ENCODE measurements at regions not wholly inside any gene's neighbourhood (a gene's known extent, or its start where the extent isn't known, plus 50 kb on each side); places are given as distances from the start of the nearest gene placed in this dataset.

DNA sequence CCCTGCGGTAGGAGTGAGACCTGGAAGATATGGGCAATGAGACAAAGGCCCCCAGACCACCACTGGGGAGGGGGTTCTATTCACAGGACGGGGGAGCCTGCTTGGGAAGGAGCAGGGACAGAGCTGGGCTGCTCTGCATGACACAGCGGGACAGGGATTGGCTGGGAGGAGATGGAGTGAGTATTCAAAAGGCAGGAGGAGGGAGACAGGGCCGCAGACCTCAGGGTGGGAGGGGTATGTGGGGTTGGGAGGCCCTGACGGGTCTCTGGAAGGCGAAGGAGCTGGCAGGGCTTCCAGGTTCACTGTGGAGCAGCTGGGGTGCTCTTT lies 60.8 kb upstream of the RPS6KA2 start:
- DNase-seq = no peak

DNA sequence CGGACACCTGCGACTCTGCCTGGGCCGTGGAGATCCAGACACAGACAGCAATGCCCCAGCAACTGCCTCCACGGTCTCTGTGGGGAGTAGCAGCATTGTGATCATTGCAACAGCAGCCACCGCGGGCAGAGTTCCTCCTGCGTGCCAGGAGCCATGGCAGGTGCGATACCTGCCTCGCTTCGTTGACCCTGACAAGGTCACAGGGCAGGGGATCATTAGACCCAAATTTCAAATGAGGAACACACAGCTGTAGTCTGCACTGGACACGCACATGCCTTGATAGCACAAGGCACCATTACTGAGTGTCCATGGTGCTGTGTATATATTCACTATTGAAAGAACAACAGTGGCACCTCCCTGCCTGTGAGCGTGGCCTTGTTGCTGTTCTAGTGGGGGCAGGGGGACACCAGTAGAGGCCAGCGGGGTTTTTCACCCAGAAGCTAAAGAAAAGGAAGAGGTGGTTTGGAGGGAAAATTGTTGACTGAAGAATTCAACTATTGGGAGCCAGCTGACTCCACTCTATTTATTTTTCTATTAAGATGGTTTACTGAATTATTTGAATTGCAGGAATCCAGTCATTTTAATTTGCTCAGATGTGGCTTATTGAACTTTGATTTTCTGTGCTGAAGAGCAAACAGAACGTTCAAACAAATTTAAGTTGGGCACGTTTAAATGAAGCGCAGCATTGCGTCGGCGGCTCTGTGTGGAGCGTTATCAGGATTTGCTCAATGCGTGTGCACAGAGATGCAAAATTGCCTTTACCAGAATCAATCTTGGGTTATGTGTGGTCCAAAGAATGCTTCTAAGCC lies 60.2 kb upstream of the RPS6KA2 start:
- DNase-seq = no peak

DNA sequence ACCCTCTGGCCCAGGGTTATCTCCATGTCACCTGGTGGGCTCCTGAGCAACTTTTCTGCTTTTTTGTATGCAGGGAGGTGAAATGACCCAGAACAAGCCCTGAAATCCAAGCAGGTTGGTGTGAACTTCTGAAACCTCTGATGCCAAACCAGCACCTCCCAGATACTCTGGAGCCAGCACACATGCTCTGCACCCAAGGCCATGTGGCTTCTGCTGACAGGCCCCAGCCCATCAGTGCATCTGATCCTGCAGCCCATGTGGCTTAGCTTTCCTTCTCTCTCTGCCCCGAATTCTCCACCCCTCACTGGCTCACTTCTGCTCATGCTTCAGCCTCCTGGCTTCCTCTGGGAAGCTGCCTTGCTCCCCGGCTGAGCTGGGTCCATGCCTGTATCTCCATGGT lies 59.3 kb upstream of the RPS6KA2 start:
- no peak for DNase-seq

DNA sequence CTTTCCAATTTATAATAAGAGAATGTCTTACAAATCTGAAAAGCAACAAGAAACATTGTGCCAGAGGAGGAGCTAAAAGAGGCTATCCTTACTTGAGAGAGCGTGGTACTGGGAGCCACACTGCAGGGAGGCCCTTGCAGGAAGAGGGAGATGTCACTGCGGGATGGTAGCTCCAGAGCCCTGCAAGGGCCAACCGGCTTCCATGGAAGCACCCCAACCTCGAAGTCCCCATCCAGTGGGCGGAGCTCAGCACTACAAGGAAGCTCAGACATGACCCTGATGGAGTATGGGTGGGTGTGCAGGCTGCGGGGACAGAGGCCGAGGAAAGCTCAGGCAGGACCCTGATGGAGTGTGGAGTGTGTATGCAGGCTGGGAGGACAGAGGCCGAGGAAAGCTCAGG lies 57.8 kb upstream of the RPS6KA2 start:
- DNase-seq = no peak

DNA sequence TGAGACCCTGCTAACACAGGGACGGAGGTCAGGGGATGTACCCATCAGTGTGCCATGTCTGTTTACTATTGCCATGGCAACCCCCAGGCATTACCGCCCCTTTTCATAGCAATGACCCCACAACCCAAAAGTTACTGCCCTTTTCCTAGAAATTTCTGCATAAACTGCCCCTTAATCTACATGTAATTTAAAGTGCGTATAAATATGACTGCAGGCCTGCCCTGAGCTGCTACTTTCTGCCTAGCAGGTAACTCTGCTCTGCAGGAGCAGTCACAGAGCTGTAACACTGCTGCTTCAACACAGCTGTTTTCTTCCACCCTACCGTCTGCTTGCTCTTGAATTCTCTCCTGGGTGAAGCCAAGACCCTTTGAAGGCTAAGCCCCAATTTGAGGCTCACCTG lies 57.1 kb upstream of the RPS6KA2 start:
- no peak for DNase-seq

DNA sequence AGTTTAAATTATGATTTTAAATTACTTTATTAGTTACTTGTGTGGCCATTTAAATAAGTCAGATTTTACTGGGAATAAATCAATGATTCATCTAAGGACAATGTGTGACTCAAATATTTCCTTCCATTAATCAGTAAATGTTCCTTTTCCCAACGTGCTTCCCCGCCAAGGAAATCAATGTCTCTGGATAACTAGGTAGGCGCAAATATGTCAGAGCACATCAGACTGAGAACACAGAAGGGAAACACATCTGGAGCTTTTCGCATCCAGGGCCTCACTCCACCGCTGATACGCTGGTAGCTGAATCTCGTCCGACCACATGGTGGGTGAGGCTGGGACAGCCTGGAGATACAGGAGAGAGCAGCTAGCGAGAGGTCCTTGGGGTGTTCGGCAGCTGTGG lies 56.4 kb upstream of the RPS6KA2 start:
- no peak for DNase-seq

DNA sequence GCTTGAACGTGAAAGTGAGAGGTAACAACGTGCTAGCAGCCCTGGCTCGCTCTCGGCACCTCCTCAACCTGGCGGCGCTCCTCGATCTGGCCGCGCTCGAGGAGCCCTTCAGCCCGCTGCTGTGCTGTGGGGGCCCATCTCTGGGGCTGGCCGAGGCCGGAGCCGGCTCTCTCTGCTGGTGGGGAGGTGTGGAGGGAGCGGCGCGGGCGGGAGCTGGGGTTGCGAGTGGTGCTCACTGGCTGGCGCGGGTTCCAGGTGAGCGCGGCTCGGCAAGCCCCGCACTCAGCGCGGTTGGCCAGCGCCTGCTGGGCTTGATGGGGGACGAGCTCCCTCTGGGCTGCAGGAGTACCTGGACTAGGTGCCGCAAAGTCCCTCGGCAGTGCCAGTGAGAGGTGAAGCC lies 52.5 kb upstream of the RPS6KA2 start:
- DNase-seq = no peak

DNA sequence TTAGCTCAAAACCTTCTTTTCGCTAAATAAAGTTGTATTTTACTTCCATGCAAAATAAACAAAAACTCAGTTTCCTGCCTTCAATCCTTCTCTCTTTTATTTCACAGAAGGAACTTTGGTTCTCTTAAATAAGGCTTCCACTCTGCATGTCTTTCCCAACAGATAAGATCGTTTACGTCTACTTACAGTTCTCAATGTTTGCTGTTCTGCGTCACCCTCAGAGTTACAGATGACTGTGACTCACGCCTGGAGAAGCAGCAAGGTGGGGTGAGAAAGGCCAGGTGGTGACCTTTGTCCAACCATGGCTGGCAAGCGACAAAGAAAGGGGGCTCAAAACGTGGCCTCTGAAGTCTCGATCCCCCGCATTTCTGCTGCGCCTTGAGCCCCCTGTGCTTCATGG lies 51.4 kb upstream of the RPS6KA2 start:
- DNase-seq = no peak

DNA sequence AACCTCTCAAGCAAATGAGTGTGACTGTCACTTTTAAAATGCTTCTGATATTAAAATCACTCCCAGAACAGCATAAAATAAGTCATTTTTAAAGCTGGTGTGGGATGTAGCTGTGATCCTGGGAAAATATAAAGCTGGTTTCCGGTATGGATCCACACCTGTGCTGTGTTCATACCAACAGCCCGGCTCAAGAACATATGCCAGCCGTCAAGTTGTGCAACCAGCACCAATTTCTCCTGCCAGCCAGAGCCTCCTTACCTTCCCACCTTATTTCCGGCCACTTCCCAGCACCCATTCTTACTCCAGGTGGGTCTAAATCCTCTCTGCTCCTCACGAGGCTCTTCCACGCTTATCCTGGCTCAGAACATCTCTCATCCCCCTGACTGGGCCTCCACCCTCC lies 50.9 kb upstream of the RPS6KA2 start:
- DNase-seq = no peak

Measured in hindlimb muscle (tissue), 1 donor.